Vagina (tissue), 2 donors: ENCODE measurements at regions not wholly inside any gene's neighbourhood (a gene's known extent, or its start where the extent isn't known, plus 50 kb on each side); places are given as distances from the start of the nearest gene placed in this dataset.

Experiments
- CTCF ChIP-seq, 3 experiments: fragments of 450-650 bp in 2 of 3; fragments of 200-600 bp in 1 of 3; sonication (generic) in 1 of 3; IDR thresholded peaks; one replicate each; pipeline ENCODE4 v1.5.1; 2017 to 2019; ENCODE audit warnings: antibody characterized with exemption in 3 of 3, mild to moderate bottlenecking in 2 of 3, moderate library complexity in 2 of 3
- POLR2A ChIP-seq, 2 donors: fragments of 450-650 bp; IDR thresholded peaks; one replicate each; pipeline ENCODE4 v1.6.1; 2017; ENCODE audit warnings: antibody characterized with exemption in 2 of 2, mild to moderate bottlenecking in 2 of 2, moderate library complexity in 2 of 2

DNA sequence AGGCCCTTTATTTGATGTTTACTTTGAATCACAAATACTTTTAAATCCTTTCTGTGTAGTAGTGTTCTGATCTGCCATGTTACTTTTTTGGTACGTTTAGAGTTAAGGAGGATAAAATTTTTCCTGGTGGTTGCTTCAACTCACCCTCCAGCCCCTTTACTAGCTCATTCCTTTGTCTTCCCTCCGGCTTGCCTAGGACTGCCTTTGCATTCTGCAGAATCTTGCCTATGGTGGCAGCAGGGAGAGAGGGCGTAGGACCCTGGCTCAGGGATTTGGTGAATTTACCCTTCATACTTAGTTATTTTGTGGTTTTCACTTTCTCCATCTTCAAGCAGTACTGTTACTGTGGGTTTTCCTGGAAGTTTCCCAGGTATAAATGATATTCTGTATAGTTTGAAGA is 833.5 kb downstream of the XPNPEP1 start:
- TF ChIP-seq CTCF (IDR thresholded peaks at IDR 0.05) (no peak), POLR2A (IDR thresholded peaks at IDR 0.05) (no peak)
